B cell (primary cell): ENCODE measurements at regions not wholly inside any gene's neighbourhood (a gene's known extent, or its start where the extent isn't known, plus 50 kb on each side); places are given as distances from the start of the nearest gene placed in this dataset.
"Not testable (repeated sequence)": the region's sequence is repeated elsewhere in the genome, so short reads cannot be mapped to it uniquely, and the experiment has no call there.

Experiments
- ATAC-seq: fragments of 200-7000 bp; cut with Tn5 transposase; one replicate; pipeline ENCODE4 v1.10.0; 2021; ENCODE audit warnings: low read depth, mild to moderate bottlenecking, moderate number of reproducible peaks, moderate library complexity
- CTCF ChIA-PET: fragments of 350-600 bp; sonication (Branson Sonifier 250); formaldehyde crosslinking; loops from one replicate; lab custom pipeline; 2021; ENCODE audit warnings: antibody characterized with exemption, inconsistent platforms; lab: Charles Lee
- POLR2A ChIA-PET: fragments of 350-600 bp; sonication (Branson Sonifier 250); formaldehyde crosslinking; loops from one replicate; lab custom pipeline; 2021; ENCODE audit warnings: antibody characterized with exemption; lab: Charles Lee
- DNase-seq: peaks from one replicate; pipeline ENCODE4 v3.0.0; 2013
- H2AFZ ChIP-seq: 2 replicates; pipeline ENCODE4 v1.6.1; 2012; ENCODE audit warnings: mild to moderate bottlenecking, low read depth, low read length; ENCODE audit not compliant: insufficient read depth, poor library complexity, severe bottlenecking
- H3K27ac ChIP-seq, 2 donors: 1 replicate in 1 of 2; 2 replicates in 1 of 2; pipeline ENCODE4 v1.5.1; 2012 to 2013; ENCODE audit warnings: low read length in 2 of 2, mild to moderate bottlenecking in 2 of 2, moderate library complexity in 1 of 2
- H3K27me3 ChIP-seq, 4 experiments: fragments of 200-600 bp in 1 of 4; sonication (generic) in 1 of 4; replicated peaks in 1 of 4; 1 replicate in 2 of 4; 2 replicates in 2 of 4; pipeline versions ENCODE4 v1.6.1 to v1.7.0; 2013 to 2016; ENCODE audit warnings: low read length in 3 of 4, mild to moderate bottlenecking in 2 of 4, mixed read lengths in 1 of 4, moderate library complexity in 1 of 4; ENCODE audit not compliant: insufficient read depth in 4 of 4, control insufficient read depth in 3 of 4; ENCODE audit errors: control extremely low read depth in 1 of 4
- H3K36me3 ChIP-seq, 2 experiments: replicated peaks in 1 of 2; 1 replicate in 1 of 2; 2 replicates in 1 of 2; pipeline versions ENCODE4 v1.6.1 to v1.7.1; 2013; ENCODE audit warnings: low read length in 1 of 2; ENCODE audit not compliant: insufficient read depth in 2 of 2, control insufficient read depth in 1 of 2; ENCODE audit errors: control extremely low read depth in 1 of 2, extremely low read depth in 1 of 2
- H3K4me1 ChIP-seq, 2 donors: fragments of 200-600 bp in 1 of 2; sonication (generic) in 1 of 2; 1 replicate in 1 of 2; 2 replicates in 1 of 2; pipeline versions ENCODE4 v1.5.1 to v1.6.1; 2013 to 2017; ENCODE audit warnings: low read length in 2 of 2; ENCODE audit not compliant: control insufficient read depth in 2 of 2, insufficient read depth in 2 of 2
- H3K4me2 ChIP-seq: replicated peaks from 2 replicates; pipeline ENCODE3; 2012; ENCODE audit warnings: mild to moderate bottlenecking, low read depth, low read length; ENCODE audit not compliant: poor library complexity, severe bottlenecking
- H3K4me3 ChIP-seq, 5 experiments: fragments of 200-600 bp in 1 of 5; sonication (generic) in 1 of 5; 1 replicate in 3 of 5; 2 replicates in 2 of 5; pipeline versions ENCODE4 v1.5.1 to v1.7.0; 2011 to 2016; ENCODE audit warnings: low read length in 4 of 5, mild to moderate bottlenecking in 4 of 5, low read depth in 2 of 5, control low read depth in 1 of 5, moderate library complexity in 1 of 5; ENCODE audit not compliant: insufficient read depth in 1 of 5; ENCODE audit errors: control extremely low read depth in 1 of 5, extremely low read depth in 1 of 5
- H3K79me2 ChIP-seq: fragments of 200-600 bp; sonication (generic); one replicate; pipeline ENCODE4 v1.6.0; 2016; ENCODE audit warnings: low read length; ENCODE audit not compliant: control insufficient read depth, insufficient read depth
- H3K9ac ChIP-seq: fragments of 200-600 bp; sonication (generic); 2 replicates; pipeline ENCODE4 v1.6.1; 2017; ENCODE audit warnings: mild to moderate bottlenecking, low read length, moderate library complexity
- H3K9me3 ChIP-seq, 3 donors: one replicate each; pipeline versions ENCODE4 v1.6.1 to v1.7.1; 2013; ENCODE audit warnings: low read length in 2 of 3; ENCODE audit not compliant: control insufficient read depth in 2 of 3, insufficient read depth in 1 of 3; ENCODE audit errors: control extremely low read depth in 1 of 3
- H4K20me1 ChIP-seq: 2 replicates; pipeline ENCODE4 v1.6.0; 2012; ENCODE audit warnings: mild to moderate bottlenecking, low read length; ENCODE audit not compliant: insufficient read depth, control insufficient read depth, poor library complexity, severe bottlenecking
- H3K27ac Mint-ChIP-seq: one replicate; pipeline ENCODE4 v1.8.0; 2021; ENCODE audit warnings: mixed read lengths
- H3K27me3 Mint-ChIP-seq: one replicate; pipeline ENCODE4 v1.8.0; 2021; ENCODE audit warnings: mixed read lengths
- H3K4me1 Mint-ChIP-seq: one replicate; pipeline ENCODE4 v1.8.0; 2021; ENCODE audit warnings: mixed read lengths
- H3K4me3 Mint-ChIP-seq: one replicate; pipeline ENCODE4 v1.8.0; 2021; ENCODE audit warnings: mixed read lengths
- H3K9me3 Mint-ChIP-seq: one replicate; pipeline ENCODE4 v1.8.0; 2022; ENCODE audit warnings: mixed read lengths; ENCODE audit not compliant: insufficient read depth
- EZH2 ChIP-seq: IDR thresholded peaks from 2 replicates; pipeline ENCODE4 v1.6.1; 2012; ENCODE audit warnings: borderline replicate concordance, low read depth, mild to moderate bottlenecking, moderate library complexity, low read length; ENCODE audit not compliant: insufficient read depth, poor library complexity, severe bottlenecking
- WGBS: methylation state at CpG from one replicate; pipeline ENCODE4 v1.1.5; 2013; ENCODE audit warnings: missing lambda C conversion rate; ENCODE audit not compliant: insufficient coverage; 5-methylcytosine and 5-hydroxymethylcytosine counted together
- intact Hi-C: fragments of 100-400 bp; cut with micrococcal nuclease; formaldehyde crosslinking; loops from one replicate; pipeline ENCODE4 v1.10.0; 2022
- TF ChIP-seq, protein P1 (sequence below): fragments of 200-600 bp; IDR thresholded peaks from one replicate; pipeline ENCODE4 v1.8.0; 2022; ENCODE audit warnings: antibody characterized with exemption, mild to moderate bottlenecking

DNA sequence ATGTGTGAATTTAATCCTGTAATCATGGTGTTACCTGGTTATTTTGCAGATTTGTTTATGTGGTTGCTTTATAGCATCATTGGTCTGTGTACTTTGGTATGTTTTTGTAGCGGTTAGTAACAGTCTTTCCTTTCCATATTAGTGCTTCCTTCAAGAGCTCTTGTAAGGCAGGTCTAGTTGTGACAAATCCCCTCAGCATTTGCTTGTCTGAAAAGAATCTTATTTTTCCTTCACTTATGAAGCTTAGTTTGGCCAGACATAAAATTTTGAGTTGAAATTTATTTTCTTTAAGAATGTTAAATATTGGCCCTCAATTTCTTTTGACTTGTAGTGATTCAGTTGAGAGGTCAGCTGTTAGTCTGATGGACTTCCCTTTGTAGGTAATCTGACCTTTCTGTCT lies 1096.1 kb upstream of the SLIT2 start:
- Histone ChIP-seq H3K79me2 (no peaks in the 10 kb centered on the region), H4K20me1 (no peaks in the 10 kb centered on the region), H3K9ac (no peak overlapping the region), H3K36me3 (no peaks in the 10 kb centered on the region), H3K27ac (no peak overlapping the region), H2AFZ (no peak overlapping the region), H3K4me2 (no peak overlapping the region), H3K27me3 (no peaks in the 10 kb centered on the region), H3K4me1 (no peaks in the 10 kb centered on the region), H3K9me3 (peaks cover 2 to 7% (median 4%) of the 10 kb centered on the region in 3 donors), H3K4me3 (no peak overlapping the region)
- Mint-ChIP-seq H3K27ac (no peak overlapping the region), H3K4me1 (no peaks in the 10 kb centered on the region), H3K9me3 (peaks cover 12% of the 10 kb centered on the region), H3K4me3 (no peak overlapping the region), H3K27me3 (no peaks in the 10 kb centered on the region)
- POLR2A ChIA-PET, result no interaction called here
- TF ChIP-seq, protein P1, sequence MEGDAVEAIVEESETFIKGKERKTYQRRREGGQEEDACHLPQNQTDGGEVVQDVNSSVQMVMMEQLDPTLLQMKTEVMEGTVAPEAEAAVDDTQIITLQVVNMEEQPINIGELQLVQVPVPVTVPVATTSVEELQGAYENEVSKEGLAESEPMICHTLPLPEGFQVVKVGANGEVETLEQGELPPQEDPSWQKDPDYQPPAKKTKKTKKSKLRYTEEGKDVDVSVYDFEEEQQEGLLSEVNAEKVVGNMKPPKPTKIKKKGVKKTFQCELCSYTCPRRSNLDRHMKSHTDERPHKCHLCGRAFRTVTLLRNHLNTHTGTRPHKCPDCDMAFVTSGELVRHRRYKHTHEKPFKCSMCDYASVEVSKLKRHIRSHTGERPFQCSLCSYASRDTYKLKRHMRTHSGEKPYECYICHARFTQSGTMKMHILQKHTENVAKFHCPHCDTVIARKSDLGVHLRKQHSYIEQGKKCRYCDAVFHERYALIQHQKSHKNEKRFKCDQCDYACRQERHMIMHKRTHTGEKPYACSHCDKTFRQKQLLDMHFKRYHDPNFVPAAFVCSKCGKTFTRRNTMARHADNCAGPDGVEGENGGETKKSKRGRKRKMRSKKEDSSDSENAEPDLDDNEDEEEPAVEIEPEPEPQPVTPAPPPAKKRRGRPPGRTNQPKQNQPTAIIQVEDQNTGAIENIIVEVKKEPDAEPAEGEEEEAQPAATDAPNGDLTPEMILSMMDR, result no peak
- no peak for TF ChIP-seq EZH2
- WGBS, result no CpG with 5 or more reads among the region's 1 CpG
- DNase-seq, result no peak
- no peak for ATAC-seq
- intact Hi-C loops, result no loop called here
- CTCF ChIA-PET, result no interaction called here

DNA sequence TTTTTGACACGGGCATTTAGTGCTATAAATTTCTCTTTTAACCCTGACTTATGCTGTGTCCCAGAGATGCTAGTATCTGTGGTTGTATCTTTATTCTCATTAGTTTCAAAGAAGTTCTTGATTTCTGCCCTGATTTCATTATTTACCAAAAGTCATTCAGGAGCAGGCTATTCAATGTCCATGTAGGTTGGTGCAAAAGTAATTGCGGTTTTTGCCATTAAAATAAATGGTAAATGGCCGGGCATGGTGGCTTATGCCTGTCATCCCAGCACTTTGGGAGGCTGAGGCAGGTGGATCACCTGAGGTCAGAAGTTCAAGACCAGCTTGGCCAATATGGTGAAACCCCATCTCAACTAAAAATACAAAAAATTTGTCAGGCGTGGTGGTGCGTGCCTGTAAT lies 1097.4 kb upstream of the SLIT2 start:
- CTCF ChIA-PET, H3K27ac ChIP-seq, H3K4me1 ChIP-seq, H3K27me3 ChIP-seq, H2AFZ ChIP-seq, H3K9ac ChIP-seq, H3K9me3 ChIP-seq, H3K79me2 ChIP-seq, H3K4me3 ChIP-seq, H3K4me1 Mint-ChIP-seq, H3K36me3 ChIP-seq, H3K27ac Mint-ChIP-seq, H3K4me3 Mint-ChIP-seq, H3K4me2 ChIP-seq, H3K27me3 Mint-ChIP-seq, intact Hi-C loops, H4K20me1 ChIP-seq, POLR2A ChIA-PET, ATAC-seq, DNase-seq: not testable (repeated sequence)
- H3K9me3 Mint-ChIP-seq, result peaks cover 12% of the 10 kb centered on the region
- WGBS, result 93% methylated on average over 4 of the region's 5 CpGs
